ENCODE measurements at regions not wholly inside any gene's neighbourhood (a gene's known extent, or its start where the extent isn't known, plus 50 kb on each side); places are given as distances from the start of the nearest gene placed in this dataset.

DNA sequence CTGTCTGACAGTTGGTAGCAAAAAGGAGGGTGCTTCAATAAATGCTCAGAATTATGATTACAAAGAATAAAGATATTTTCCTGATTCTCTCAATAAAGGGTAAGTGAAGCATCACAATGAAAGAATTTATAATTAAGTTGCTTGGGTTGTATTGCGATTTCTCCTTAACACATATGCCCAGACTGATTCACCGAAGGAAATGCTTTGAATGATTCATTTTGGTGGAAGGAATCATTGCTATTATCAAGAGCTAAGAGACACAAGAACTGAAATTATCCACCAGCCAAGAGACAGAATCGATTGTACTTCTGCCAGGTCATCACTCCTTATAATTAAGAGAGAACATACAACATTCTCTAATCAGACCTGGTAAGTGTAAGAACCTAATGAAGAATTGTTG is 301.4 kb downstream of the NR4A2 start (continued):
- TF ChIP-seq TEAD4 (CRISPR knock-in tag; IDR thresholded peaks at IDR 0.05), result no peak

DNA sequence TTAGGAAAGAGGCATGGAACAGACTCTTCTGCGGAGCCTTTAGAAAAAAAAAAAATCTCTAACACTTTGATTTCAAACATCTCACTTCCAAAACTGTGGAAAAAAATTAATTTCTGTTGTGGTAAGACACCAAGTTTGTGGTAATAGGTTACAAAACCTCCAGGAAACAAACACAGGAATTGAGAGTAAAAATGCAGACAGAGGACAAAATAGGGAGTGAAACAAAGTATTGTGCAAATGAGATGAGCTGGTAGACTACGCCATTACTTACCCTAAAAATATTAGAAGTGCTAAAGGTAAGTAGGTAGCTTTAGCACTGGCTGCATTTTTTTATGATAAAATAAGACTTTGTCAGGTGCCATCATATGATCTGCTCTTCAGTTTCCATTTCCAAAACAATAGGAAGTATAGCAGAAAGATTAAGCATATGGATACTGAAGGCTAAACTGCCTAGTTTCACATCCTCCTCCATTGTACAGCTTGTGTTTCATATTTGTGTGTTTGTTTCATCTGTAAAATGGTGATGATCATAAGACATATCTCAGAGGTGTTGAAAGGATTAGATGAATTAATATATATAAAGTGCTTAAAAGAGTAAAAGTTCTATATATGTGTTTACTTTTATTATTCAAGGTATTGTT is 309.2 kb downstream of the NR4A2 start:
- ChIA-PET POLR2A (no interaction called here), CTCF (no interaction called here)
- Mint-ChIP-seq H3K9me3 (no peaks in the 10 kb centered on the region), H3K27ac (no peak overlapping the region), H3K36me3 (no peaks in the 10 kb centered on the region), H3K27me3 (ENCODE audit: low read depth) (no peaks in the 10 kb centered on the region), H3K4me1 (peaks cover 5% of the 10 kb centered on the region), H3K4me3 (no peak overlapping the region)
- ATAC-seq, result no peak
- TF ChIP-seq, protein P1, sequence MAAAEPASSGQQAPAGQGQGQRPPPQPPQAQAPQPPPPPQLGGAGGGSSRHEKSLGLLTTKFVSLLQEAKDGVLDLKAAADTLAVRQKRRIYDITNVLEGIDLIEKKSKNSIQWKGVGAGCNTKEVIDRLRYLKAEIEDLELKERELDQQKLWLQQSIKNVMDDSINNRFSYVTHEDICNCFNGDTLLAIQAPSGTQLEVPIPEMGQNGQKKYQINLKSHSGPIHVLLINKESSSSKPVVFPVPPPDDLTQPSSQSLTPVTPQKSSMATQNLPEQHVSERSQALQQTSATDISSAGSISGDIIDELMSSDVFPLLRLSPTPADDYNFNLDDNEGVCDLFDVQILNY (CRISPR knock-in tag; IDR thresholded peaks at IDR 0.05), result no peak
- TF ChIP-seq ZNF671 (CRISPR knock-in tag; IDR thresholded peaks at IDR 0.05) (no peak), FOXK1 (CRISPR knock-in tag; IDR thresholded peaks at IDR 0.05) (no peak), RORB (CRISPR knock-in tag; IDR thresholded peaks at IDR 0.05) (no peak), MXD4 (CRISPR knock-in tag; IDR thresholded peaks at IDR 0.05; ENCODE audit: borderline replicate concordance) (no peak)
- TF ChIP-seq, protein P2, sequence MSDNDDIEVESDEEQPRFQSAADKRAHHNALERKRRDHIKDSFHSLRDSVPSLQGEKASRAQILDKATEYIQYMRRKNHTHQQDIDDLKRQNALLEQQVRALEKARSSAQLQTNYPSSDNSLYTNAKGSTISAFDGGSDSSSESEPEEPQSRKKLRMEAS (CRISPR knock-in tag; IDR thresholded peaks at IDR 0.05), result no peak
- no peak for DNase-seq (ENCODE audit: low spot score)

DNA sequence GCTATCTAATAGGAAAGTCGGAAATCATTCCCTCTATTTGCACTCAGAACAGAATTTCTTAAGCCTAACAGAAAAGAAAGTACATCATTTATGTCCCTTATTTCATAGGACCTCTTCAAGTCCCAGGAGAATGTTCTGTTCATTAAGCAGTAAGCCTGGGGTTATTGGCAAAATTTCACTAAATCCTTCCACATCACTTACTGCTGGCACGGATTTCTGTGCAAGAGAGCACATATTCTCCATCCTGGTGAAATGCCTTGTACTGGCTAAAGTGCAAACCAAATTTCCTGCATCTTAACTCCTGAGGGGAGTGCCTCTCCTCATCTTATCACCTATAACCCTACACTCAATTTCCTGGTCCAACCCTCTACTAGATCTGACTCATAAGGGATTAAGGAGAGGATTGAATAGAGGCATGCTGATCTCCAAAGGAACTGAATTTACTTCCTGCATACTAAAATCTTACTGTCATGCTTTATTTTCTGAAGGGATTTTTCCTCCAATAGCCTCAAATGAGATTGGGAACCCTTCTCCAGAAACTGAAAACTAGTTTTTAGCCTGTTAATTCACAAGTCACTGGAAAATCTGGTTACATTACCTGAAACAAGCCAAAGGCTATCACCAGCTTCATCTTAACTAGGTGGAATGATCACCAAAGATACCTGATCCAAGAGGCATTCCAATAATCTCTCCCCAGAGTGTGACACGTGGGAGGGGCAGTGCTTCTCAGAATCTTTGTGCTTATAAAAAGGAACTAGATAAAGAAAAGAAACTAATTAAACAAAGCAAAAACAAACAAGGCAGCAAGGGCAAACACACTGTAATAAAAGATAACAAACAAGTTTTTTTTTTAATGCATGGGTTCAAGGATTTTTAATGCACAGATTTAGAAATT is 311.1 kb downstream of the NR4A2 start:
- peak; percentile 67 for ATAC-seq
- CTCF ChIA-PET, result no interaction called here
- no peaks in the 10 kb centered on the region for H3K9me3 Mint-ChIP-seq
- no peak for DNase-seq (ENCODE audit: low spot score)
- no peak overlapping the region for H3K27ac Mint-ChIP-seq
- peaks cover 5% of the 10 kb centered on the region for H3K4me1 Mint-ChIP-seq
- H3K27me3 Mint-ChIP-seq (ENCODE audit: low read depth), result no peaks in the 10 kb centered on the region
- no peak overlapping the region for H3K4me3 Mint-ChIP-seq
- TF ChIP-seq, protein P3, sequence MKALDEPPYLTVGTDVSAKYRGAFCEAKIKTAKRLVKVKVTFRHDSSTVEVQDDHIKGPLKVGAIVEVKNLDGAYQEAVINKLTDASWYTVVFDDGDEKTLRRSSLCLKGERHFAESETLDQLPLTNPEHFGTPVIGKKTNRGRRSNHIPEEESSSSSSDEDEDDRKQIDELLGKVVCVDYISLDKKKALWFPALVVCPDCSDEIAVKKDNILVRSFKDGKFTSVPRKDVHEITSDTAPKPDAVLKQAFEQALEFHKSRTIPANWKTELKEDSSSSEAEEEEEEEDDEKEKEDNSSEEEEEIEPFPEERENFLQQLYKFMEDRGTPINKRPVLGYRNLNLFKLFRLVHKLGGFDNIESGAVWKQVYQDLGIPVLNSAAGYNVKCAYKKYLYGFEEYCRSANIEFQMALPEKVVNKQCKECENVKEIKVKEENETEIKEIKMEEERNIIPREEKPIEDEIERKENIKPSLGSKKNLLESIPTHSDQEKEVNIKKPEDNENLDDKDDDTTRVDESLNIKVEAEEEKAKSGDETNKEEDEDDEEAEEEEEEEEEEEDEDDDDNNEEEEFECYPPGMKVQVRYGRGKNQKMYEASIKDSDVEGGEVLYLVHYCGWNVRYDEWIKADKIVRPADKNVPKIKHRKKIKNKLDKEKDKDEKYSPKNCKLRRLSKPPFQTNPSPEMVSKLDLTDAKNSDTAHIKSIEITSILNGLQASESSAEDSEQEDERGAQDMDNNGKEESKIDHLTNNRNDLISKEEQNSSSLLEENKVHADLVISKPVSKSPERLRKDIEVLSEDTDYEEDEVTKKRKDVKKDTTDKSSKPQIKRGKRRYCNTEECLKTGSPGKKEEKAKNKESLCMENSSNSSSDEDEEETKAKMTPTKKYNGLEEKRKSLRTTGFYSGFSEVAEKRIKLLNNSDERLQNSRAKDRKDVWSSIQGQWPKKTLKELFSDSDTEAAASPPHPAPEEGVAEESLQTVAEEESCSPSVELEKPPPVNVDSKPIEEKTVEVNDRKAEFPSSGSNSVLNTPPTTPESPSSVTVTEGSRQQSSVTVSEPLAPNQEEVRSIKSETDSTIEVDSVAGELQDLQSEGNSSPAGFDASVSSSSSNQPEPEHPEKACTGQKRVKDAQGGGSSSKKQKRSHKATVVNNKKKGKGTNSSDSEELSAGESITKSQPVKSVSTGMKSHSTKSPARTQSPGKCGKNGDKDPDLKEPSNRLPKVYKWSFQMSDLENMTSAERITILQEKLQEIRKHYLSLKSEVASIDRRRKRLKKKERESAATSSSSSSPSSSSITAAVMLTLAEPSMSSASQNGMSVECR (CRISPR knock-in tag; IDR thresholded peaks at IDR 0.05; ENCODE audit: borderline replicate concordance), result no peak
- TF ChIP-seq ZNF138 (CRISPR knock-in tag; conservative IDR thresholded peaks at IDR 0.05), result no peak
- TF ChIP-seq, protein P4, sequence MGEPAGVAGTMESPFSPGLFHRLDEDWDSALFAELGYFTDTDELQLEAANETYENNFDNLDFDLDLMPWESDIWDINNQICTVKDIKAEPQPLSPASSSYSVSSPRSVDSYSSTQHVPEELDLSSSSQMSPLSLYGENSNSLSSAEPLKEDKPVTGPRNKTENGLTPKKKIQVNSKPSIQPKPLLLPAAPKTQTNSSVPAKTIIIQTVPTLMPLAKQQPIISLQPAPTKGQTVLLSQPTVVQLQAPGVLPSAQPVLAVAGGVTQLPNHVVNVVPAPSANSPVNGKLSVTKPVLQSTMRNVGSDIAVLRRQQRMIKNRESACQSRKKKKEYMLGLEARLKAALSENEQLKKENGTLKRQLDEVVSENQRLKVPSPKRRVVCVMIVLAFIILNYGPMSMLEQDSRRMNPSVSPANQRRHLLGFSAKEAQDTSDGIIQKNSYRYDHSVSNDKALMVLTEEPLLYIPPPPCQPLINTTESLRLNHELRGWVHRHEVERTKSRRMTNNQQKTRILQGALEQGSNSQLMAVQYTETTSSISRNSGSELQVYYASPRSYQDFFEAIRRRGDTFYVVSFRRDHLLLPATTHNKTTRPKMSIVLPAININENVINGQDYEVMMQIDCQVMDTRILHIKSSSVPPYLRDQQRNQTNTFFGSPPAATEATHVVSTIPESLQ (CRISPR knock-in tag; IDR thresholded peaks at IDR 0.05), result no peak
- H3K36me3 Mint-ChIP-seq, result no peaks in the 10 kb centered on the region
- POLR2A ChIA-PET, result no interaction called here

DNA sequence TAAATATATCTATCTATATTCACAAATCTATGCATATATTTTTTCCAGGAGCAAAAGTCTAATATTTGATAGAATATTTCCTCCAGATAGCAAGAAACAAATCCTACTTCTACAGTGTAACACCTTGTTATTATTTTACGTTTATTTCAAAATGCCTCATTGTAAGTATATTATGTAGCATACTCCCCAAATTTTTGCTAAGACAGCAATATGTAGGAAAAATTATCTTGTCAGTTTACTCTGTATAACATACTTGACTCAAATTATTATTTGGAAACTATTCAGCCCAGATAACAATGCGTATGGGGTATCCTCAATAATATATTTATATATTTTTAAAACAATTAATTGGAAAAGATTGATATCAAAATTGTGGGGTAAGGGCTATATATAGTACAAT is 313.2 kb downstream of the NR4A2 start:
- Mint-ChIP-seq H3K36me3 (no peaks in the 10 kb centered on the region), H3K27ac (no peak overlapping the region), H3K27me3 (ENCODE audit: low read depth) (no peaks in the 10 kb centered on the region), H3K4me1 (peaks cover 5% of the 10 kb centered on the region), H3K4me3 (no peak overlapping the region), H3K9me3 (no peaks in the 10 kb centered on the region)
- POLR2A ChIA-PET, result no interaction called here
- DNase-seq (ENCODE audit: low spot score) (no peak), ATAC-seq (no peak)
- CTCF ChIA-PET, result no interaction called here
- TF ChIP-seq CBFB (CRISPR knock-in tag; IDR thresholded peaks at IDR 0.05; ENCODE audit: low read depth) (no peak), TEAD1 (CRISPR knock-in tag; IDR thresholded peaks at IDR 0.05) (no peak), SMAD4 (CRISPR knock-in tag; IDR thresholded peaks at IDR 0.05) (no peak), HMGA2 (CRISPR knock-in tag; IDR thresholded peaks at IDR 0.05) (no peak), ZNF423 (CRISPR knock-in tag; IDR thresholded peaks at IDR 0.05) (no peak), NFE2L1 (CRISPR knock-in tag; IDR thresholded peaks at IDR 0.05) (no peak)
- TF ChIP-seq, protein P5, sequence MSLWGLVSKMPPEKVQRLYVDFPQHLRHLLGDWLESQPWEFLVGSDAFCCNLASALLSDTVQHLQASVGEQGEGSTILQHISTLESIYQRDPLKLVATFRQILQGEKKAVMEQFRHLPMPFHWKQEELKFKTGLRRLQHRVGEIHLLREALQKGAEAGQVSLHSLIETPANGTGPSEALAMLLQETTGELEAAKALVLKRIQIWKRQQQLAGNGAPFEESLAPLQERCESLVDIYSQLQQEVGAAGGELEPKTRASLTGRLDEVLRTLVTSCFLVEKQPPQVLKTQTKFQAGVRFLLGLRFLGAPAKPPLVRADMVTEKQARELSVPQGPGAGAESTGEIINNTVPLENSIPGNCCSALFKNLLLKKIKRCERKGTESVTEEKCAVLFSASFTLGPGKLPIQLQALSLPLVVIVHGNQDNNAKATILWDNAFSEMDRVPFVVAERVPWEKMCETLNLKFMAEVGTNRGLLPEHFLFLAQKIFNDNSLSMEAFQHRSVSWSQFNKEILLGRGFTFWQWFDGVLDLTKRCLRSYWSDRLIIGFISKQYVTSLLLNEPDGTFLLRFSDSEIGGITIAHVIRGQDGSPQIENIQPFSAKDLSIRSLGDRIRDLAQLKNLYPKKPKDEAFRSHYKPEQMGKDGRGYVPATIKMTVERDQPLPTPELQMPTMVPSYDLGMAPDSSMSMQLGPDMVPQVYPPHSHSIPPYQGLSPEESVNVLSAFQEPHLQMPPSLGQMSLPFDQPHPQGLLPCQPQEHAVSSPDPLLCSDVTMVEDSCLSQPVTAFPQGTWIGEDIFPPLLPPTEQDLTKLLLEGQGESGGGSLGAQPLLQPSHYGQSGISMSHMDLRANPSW (CRISPR knock-in tag; conservative IDR thresholded peaks at IDR 0.05; ENCODE audit: low read depth), result no peak
